NCI-H446 (cell line): ENCODE measurements at regions not wholly inside any gene's neighbourhood (a gene's known extent, or its start where the extent isn't known, plus 50 kb on each side); places are given as distances from the start of the nearest gene placed in this dataset.
"Not testable (repeated sequence)": the region's sequence is repeated elsewhere in the genome, so short reads cannot be mapped to it uniquely, and the experiment has no call there.

Experiments
- DNase-seq, 2 experiments: peaks; one replicate each; lab custom pipeline; 2025; lab: John Stamatoyannopoulos, UW

GRCh38 chr15:95075792-95076677 lies 844.7 kb downstream of the MCTP2 start:
- DNase-seq: no peak

- no peak for DNase-seq
Observed at GRCh38 chr15:95076678-95076990, 845.3 kb downstream of the MCTP2 start.

- no peak for DNase-seq
Observed at GRCh38 chr15:95078003-95078402, 846.6 kb downstream of the MCTP2 start.

- DNase-seq: not testable (repeated sequence)
Observed at GRCh38 chr15:95080228-95080627, 848.9 kb downstream of the MCTP2 start.

GRCh38 chr15:95085056-95085455 lies 853.7 kb downstream of the MCTP2 start:
- DNase-seq: no peak

- DNase-seq: no peak
Observed at GRCh38 chr15:95086531-95087252, 855.3 kb downstream of the MCTP2 start.

- no peak for DNase-seq
Observed at GRCh38 chr15:95087253-95087609, 855.9 kb downstream of the MCTP2 start.

GRCh38 chr15:95091444-95091843 lies 860.1 kb downstream of the MCTP2 start:
- no peak for DNase-seq

- no peak for DNase-seq
Observed at GRCh38 chr15:95095250-95095649, 863.9 kb downstream of the MCTP2 start.

- no peak for DNase-seq
Observed at GRCh38 chr15:95096651-95097050, 865.3 kb downstream of the MCTP2 start.

- DNase-seq: no peak
Observed at GRCh38 chr15:95097361-95097760, 866.0 kb downstream of the MCTP2 start.

GRCh38 chr15:95105229-95105628 lies 873.9 kb downstream of the MCTP2 start:
- no peak for DNase-seq

- no peak for DNase-seq
Observed at GRCh38 chr15:95106801-95107200, 875.4 kb downstream of the MCTP2 start.

- no peak for DNase-seq
Observed at GRCh38 chr15:95108673-95109072, 877.3 kb downstream of the MCTP2 start.

- no peak for DNase-seq
Observed at GRCh38 chr15:95111969-95112368, 880.6 kb downstream of the MCTP2 start.

- DNase-seq: no peak
Observed at GRCh38 chr15:95113041-95113440, 881.7 kb downstream of the MCTP2 start.

- no peak for DNase-seq
Observed at GRCh38 chr15:95119041-95119610, 887.8 kb downstream of the MCTP2 start.

- DNase-seq: no peak
Observed at GRCh38 chr15:95120595-95120994, 889.2 kb downstream of the MCTP2 start.

- no peak for DNase-seq
Observed at GRCh38 chr15:95121191-95121590, 889.8 kb downstream of the MCTP2 start.

GRCh38 chr15:95125803-95126202 lies 894.4 kb downstream of the MCTP2 start:
- no peak for DNase-seq

- no peak for DNase-seq
Observed at GRCh38 chr15:95127356-95127755, 896.0 kb downstream of the MCTP2 start.

- no peak for DNase-seq
Observed at GRCh38 chr15:95129574-95129973, 898.2 kb downstream of the MCTP2 start.

GRCh38 chr15:95131131-95131556 lies 899.8 kb downstream of the MCTP2 start:
- DNase-seq: no peak
